ENCODE measurements at regions not wholly inside any gene's neighbourhood (a gene's known extent, or its start where the extent isn't known, plus 50 kb on each side); places are given as distances from the start of the nearest gene placed in this dataset.
"Not testable (repeated sequence)": the region's sequence is repeated elsewhere in the genome, so short reads cannot be mapped to it uniquely, and the experiment has no call there.

- DNase-seq = no peak
Measured at GRCh38 chr4:111045992-111046391, 423.1 kb upstream of the PITX2 start.

- DNase-seq = no peak
Measured at GRCh38 chr4:111046811-111047210, 423.9 kb upstream of the PITX2 start.

- no peak for DNase-seq
Measured at GRCh38 chr4:111048316-111048715, 425.4 kb upstream of the PITX2 start.

- DNase-seq = no peak
Measured at GRCh38 chr4:111064342-111064993, 441.6 kb upstream of the PITX2 start.

- DNase-seq = no peak
Measured at GRCh38 chr4:111066001-111066400, 443.1 kb upstream of the PITX2 start.

- no peak for DNase-seq
Measured at GRCh38 chr4:111066447-111066846, 443.6 kb upstream of the PITX2 start.

GRCh38 chr4:111066887-111067286 is 444.0 kb upstream of the PITX2 start:
- DNase-seq = no peak

GRCh38 chr4:111068883-111069282 is 446.0 kb upstream of the PITX2 start:
- DNase-seq = no peak

GRCh38 chr4:111070390-111070789 is 447.5 kb upstream of the PITX2 start:
- no peak for DNase-seq

- DNase-seq = no peak
Measured at GRCh38 chr4:111074523-111075114, 451.7 kb upstream of the PITX2 start.

GRCh38 chr4:111076299-111076698 is 453.4 kb upstream of the PITX2 start:
- not testable (repeated sequence) for DNase-seq

- DNase-seq = no peak
Measured at GRCh38 chr4:111108153-111108552, 485.3 kb upstream of the PITX2 start.

- no peak for DNase-seq
Measured at GRCh38 chr4:111113591-111113990, 490.7 kb upstream of the PITX2 start.

GRCh38 chr4:111115881-111116280 is 493.0 kb upstream of the PITX2 start:
- DNase-seq = no peak

- DNase-seq = no peak
Measured at GRCh38 chr4:111120191-111120590, 497.3 kb upstream of the PITX2 start.

- DNase-seq = no peak
Measured at GRCh38 chr4:111126340-111126739, 503.5 kb upstream of the PITX2 start.

GRCh38 chr4:111127841-111128240 is 505.0 kb upstream of the PITX2 start:
- no peak for DNase-seq

- DNase-seq = no peak
Measured at GRCh38 chr4:111128327-111128726, 505.4 kb upstream of the PITX2 start.

- no peak for DNase-seq
Measured at GRCh38 chr4:111136438-111136837, 513.6 kb upstream of the PITX2 start.

GRCh38 chr4:111136967-111137366 is 514.1 kb upstream of the PITX2 start:
- no peak for DNase-seq

GRCh38 chr4:111143510-111143909 is 520.6 kb upstream of the PITX2 start:
- no peak for DNase-seq

GRCh38 chr4:111154934-111155333 is 532.1 kb upstream of the PITX2 start:
- DNase-seq = no peak

- not testable (repeated sequence) for DNase-seq
Measured at GRCh38 chr4:111164556-111164955, 541.7 kb upstream of the PITX2 start.

GRCh38 chr4:111174331-111174730 is 551.5 kb upstream of the PITX2 start:
- DNase-seq = no peak

- DNase-seq = no peak
Measured at GRCh38 chr4:111178231-111178630, 555.4 kb upstream of the PITX2 start.

All from CD4-positive, alpha-beta T cell treated with Interleukin-1 beta for 1 hour (primary cell).